Mesodermal cell (in vitro differentiated cells): ENCODE measurements at regions not wholly inside any gene's neighbourhood (a gene's known extent, or its start where the extent isn't known, plus 50 kb on each side); places are given as distances from the start of the nearest gene placed in this dataset.
"Not testable (repeated sequence)": the region's sequence is repeated elsewhere in the genome, so short reads cannot be mapped to it uniquely, and the experiment has no call there.

Experiments used
- H3K27ac ChIP-seq: 2 replicates; pipeline ENCODE4 v1.7.0; 2013; ENCODE audit warnings: mild to moderate bottlenecking, low read depth, low read length, moderate library complexity; ENCODE audit not compliant: severe bottlenecking
- H3K36me3 ChIP-seq: 2 replicates; pipeline ENCODE4 v1.7.1; 2013; ENCODE audit warnings: mild to moderate bottlenecking, low read length, moderate library complexity; ENCODE audit not compliant: control insufficient read depth, insufficient read depth
- H3K4me1 ChIP-seq: one replicate; pipeline ENCODE4 v1.7.1; 2013; ENCODE audit warnings: mild to moderate bottlenecking, low read length; ENCODE audit not compliant: insufficient read depth, control insufficient read depth, poor library complexity, severe bottlenecking
- H3K4me3 ChIP-seq: 2 replicates; pipeline ENCODE4 v1.7.0; 2013; ENCODE audit warnings: low read length, control low read depth, mild to moderate bottlenecking; ENCODE audit not compliant: insufficient read depth, poor library complexity, severe bottlenecking; ENCODE audit errors: extremely low read depth
- H3K9me3 ChIP-seq: 2 replicates; pipeline ENCODE4 v1.7.1; 2013; ENCODE audit warnings: mild to moderate bottlenecking, low read length, moderate library complexity; ENCODE audit not compliant: control insufficient read depth
- WGBS, 2 experiments: methylation state at CpG; one replicate each; pipeline ENCODE4 v1.1.5; 2013; ENCODE audit warnings: missing lambda C conversion rate in 2 of 2; ENCODE audit not compliant: insufficient coverage in 2 of 2; 5-methylcytosine and 5-hydroxymethylcytosine counted together

- no peaks in the 10 kb centered on the region for H3K9me3 ChIP-seq
- H3K4me1 ChIP-seq: no peaks in the 10 kb centered on the region
- WGBS, 2 experiments: no CpG with 5 or more reads among the region's 2 CpGs
- H3K36me3 ChIP-seq: no peaks in the 10 kb centered on the region
- H3K4me3 ChIP-seq: no peak overlapping the region
- no peak overlapping the region for H3K27ac ChIP-seq
These were observed 82.0 kb upstream of the HAPLN1 start for GRCh38 chr5:83802686-83803085.

- H3K4me3 ChIP-seq: no peak overlapping the region
- no peak overlapping the region for H3K27ac ChIP-seq
- H3K9me3 ChIP-seq: no peaks in the 10 kb centered on the region
- H3K4me1 ChIP-seq: no peaks in the 10 kb centered on the region
- H3K36me3 ChIP-seq: no peaks in the 10 kb centered on the region
- WGBS, 2 experiments: no CpG with 5 or more reads among the region's 2 CpGs
These were observed 79.5 kb upstream of the HAPLN1 start for GRCh38 chr5:83800201-83800600.

- H3K9me3 ChIP-seq, H3K4me1 ChIP-seq, H3K36me3 ChIP-seq, H3K4me3 ChIP-seq, H3K27ac ChIP-seq: not testable (repeated sequence)
- 61 to 79% methylated on average over 7 to 10 of the region's 11 CpGs for WGBS, 2 experiments
These were observed 78.4 kb upstream of the HAPLN1 start for GRCh38 chr5:83799020-83799419.

DNA sequence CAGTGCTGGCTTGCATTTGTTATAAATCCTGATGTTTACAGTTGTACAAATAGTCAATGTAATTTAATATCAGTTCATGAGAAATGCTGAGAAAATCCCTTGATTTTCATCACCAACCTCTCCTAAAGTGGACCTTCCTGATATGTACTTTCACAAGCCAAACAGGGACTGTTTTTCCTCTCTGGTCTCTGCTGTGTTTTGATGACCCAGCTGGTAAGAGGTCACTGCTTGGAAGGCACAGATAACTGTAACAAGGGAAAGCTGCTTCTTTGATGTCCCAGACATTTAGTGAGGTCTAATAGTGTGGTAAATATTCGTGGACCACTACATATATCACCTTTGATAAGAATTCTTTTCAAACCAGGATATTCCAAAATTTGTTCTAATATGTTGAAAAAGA is 68.7 kb upstream of the HAPLN1 start:
- Histone ChIP-seq H3K27ac (peak overlapping the region; percentile 67), H3K9me3 (no peaks in the 10 kb centered on the region), H3K4me1 (peaks cover 10% of the 10 kb centered on the region), H3K4me3 (no peak overlapping the region), H3K36me3 (no peaks in the 10 kb centered on the region)
- no CpG with 5 or more reads among the region's 1 CpG for WGBS, 2 experiments

- H3K27ac ChIP-seq: peak overlapping the region; percentile 43
- H3K36me3 ChIP-seq: no peaks in the 10 kb centered on the region
- H3K4me3 ChIP-seq: no peak overlapping the region
- H3K9me3 ChIP-seq: no peaks in the 10 kb centered on the region
- peaks cover 10% of the 10 kb centered on the region for H3K4me1 ChIP-seq
- 83 to 86% methylated on average over 1 to 2 of the region's 3 CpGs for WGBS, 2 experiments
These were observed 67.0 kb upstream of the HAPLN1 start for GRCh38 chr5:83787631-83788030.

DNA sequence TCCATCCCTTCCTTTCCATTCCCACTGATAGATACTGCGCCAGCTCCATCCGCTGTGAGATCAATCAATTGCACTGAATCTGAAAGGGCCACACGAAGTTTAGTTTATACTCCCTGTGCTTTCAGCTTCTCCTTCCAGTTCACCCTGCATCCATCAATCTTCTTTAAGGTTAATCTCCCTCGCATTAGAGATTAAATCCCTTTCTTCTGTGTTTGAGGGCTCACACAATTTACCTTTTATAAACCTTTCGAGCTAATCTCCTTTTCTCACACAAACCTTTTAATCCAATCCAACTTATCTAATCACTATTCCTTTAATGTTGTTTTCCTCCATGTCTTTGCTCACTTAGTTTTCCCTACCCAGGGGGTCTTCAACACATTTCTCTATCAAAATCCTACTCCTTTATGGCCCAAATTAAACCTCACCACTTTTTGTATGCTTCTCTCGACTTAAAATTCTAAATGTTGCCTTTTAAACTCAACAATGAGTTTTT is 64.6 kb upstream of the HAPLN1 start:
- 67 to 79% methylated on average over 5 to 6 of the region's 6 CpGs for WGBS, 2 experiments
- no peaks in the 10 kb centered on the region for H3K36me3 ChIP-seq
- peaks cover 8% of the 10 kb centered on the region for H3K4me1 ChIP-seq

GRCh38 chr5:83780699-83781350 is 60.2 kb upstream of the HAPLN1 start:
- no peak overlapping the region for H3K27ac ChIP-seq
- no peaks in the 10 kb centered on the region for H3K9me3 ChIP-seq
- H3K4me1 ChIP-seq: no peaks in the 10 kb centered on the region
- no peaks in the 10 kb centered on the region for H3K36me3 ChIP-seq
- H3K4me3 ChIP-seq: no peak overlapping the region
- WGBS, 2 experiments: 83 to 90% methylated on average over 2 of the region's 3 CpGs

More for the DNA sequence above, 64.6 kb upstream of the HAPLN1 start:
- Histone ChIP-seq H3K4me3 (no peak overlapping the region), H3K9me3 (no peaks in the 10 kb centered on the region), H3K27ac (no peak overlapping the region)

GRCh38 chr5:83777856-83778255 is 57.2 kb upstream of the HAPLN1 start:
- no peaks in the 10 kb centered on the region for H3K4me1 ChIP-seq

DNA sequence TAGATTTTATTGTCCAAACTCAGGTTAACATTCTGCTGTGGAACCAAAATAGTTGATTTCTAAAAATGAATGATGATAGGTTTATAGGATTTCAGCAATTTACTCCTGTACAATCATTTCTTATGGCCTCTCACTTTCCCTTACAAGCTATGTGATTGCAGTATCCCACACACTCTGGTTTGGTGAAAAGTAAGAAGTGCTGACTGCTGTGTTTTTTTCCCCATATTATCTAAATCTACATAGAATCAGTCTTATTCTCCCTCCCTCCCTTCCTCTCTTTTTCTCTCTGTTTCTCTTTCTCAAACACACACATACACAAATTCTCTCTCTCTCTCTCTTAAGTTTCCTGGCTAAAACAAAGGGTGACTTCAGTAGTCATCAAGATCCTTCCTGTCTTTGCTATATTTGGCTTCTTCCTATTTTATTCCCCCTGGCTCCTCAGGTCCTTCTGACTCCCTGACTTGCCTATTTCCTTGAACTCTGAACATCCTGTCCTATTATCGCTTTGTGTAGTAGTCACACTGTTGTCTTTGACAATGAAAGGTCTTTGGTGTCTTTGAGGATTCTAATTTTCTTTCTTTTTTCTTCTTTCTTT is 55.9 kb upstream of the HAPLN1 start:
- Histone ChIP-seq H3K27ac (peak overlapping the region; percentile 16), H3K9me3 (peaks cover 9% of the 10 kb centered on the region), H3K4me1 (no peaks in the 10 kb centered on the region), H3K36me3 (no peaks in the 10 kb centered on the region), H3K4me3 (no peak overlapping the region)
- no CpG with 5 or more reads among the region's 1 CpG for WGBS, 2 experiments

More at GRCh38 chr5:83777856-83778255, 57.2 kb upstream of the HAPLN1 start:
- Histone ChIP-seq H3K4me3 (no peak overlapping the region), H3K36me3 (no peaks in the 10 kb centered on the region), H3K9me3 (peaks cover 5% of the 10 kb centered on the region), H3K27ac (no peak overlapping the region)
